AG09309 (cell line): ENCODE measurements at regions not wholly inside any gene's neighbourhood (a gene's known extent, or its start where the extent isn't known, plus 50 kb on each side); places are given as distances from the start of the nearest gene placed in this dataset.

Experiments used
- DNase-seq: peaks from one replicate; pipeline ENCODE4 v3.0.0-alpha.2; 2010; ENCODE audit warnings: low read depth
- H3K4me3 ChIP-seq: 2 replicates; pipeline ENCODE4 v1.5.1; 2011; ENCODE audit warnings: mild to moderate bottlenecking, low read depth, low read length, moderate library complexity; ENCODE audit not compliant: control insufficient read depth
- TF ChIP-seq, protein P1 (sequence below): IDR thresholded peaks from 2 replicates; pipeline ENCODE4 v1.5.1; 2011; ENCODE audit warnings: mild to moderate bottlenecking, low read depth, low read length, inconsistent platforms; ENCODE audit not compliant: insufficient read depth, control insufficient read depth; ENCODE audit errors: missing control alignments

DNA sequence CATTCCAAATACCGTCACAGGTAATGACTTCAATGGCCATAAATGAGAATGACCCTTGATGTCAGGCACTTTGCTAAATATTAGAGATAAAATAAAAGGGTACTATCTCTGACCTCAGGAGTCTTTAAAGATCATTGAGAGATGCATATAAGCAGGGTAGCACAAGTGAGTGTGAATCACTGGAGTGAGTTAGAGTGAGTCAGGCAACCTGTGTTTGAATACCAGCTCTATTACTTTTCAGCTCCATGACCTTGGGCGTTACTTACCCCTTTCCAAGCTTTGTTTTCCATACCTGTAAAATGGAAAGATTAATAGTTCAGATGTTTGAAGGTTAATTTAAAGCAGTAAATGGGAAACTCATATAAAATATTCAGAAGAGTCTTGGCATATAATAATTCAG lies 1058.0 kb upstream of the ADGRL4 start:
- no peak overlapping the region for H3K4me3 ChIP-seq
- TF ChIP-seq, protein P1, sequence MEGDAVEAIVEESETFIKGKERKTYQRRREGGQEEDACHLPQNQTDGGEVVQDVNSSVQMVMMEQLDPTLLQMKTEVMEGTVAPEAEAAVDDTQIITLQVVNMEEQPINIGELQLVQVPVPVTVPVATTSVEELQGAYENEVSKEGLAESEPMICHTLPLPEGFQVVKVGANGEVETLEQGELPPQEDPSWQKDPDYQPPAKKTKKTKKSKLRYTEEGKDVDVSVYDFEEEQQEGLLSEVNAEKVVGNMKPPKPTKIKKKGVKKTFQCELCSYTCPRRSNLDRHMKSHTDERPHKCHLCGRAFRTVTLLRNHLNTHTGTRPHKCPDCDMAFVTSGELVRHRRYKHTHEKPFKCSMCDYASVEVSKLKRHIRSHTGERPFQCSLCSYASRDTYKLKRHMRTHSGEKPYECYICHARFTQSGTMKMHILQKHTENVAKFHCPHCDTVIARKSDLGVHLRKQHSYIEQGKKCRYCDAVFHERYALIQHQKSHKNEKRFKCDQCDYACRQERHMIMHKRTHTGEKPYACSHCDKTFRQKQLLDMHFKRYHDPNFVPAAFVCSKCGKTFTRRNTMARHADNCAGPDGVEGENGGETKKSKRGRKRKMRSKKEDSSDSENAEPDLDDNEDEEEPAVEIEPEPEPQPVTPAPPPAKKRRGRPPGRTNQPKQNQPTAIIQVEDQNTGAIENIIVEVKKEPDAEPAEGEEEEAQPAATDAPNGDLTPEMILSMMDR, result no peak
- no peak for DNase-seq

DNA sequence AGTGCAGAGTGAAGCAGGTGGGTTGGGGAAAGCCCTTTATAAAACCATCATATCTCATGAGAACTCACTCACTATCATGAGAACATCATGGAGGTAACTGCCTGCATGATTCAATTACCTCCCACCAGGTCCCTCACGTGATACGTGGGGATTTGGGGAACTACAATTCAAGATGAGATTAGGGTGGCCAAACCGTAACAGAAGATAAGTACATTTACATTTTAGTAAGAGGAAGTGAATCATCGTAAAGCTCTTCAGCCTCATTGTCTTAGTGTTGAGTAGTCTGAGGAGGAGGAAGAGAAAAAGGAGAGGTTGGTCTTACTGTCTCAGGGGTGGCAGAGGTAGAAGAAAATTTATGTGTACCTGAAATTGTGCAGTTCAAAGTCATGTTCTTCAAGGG lies 1053.4 kb upstream of the ADGRL4 start:
- H3K4me3 ChIP-seq, result no peak overlapping the region
- no peak for DNase-seq
- TF ChIP-seq, protein P1, result no peak

DNA sequence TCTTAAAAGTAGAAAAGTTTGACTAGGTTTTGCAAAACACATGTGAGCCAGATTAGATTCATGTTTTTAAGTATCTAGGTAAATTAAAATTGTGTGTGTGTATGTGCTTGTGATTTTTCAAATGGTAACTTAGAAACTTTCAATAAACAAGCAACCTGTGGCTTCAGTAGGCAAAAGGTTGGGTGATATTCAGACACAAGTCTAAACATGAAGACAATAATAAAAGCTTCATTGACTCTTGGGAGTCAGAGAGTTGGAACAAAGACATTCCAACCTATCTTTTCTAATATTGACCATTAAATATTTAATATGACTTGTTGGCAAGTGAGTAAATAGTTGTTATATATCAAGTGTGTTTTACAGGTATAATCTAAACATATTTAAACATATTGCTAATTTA lies 1049.6 kb upstream of the ADGRL4 start:
- TF ChIP-seq, protein P1, result no peak
- no peak overlapping the region for H3K4me3 ChIP-seq
- DNase-seq, result no peak

DNA sequence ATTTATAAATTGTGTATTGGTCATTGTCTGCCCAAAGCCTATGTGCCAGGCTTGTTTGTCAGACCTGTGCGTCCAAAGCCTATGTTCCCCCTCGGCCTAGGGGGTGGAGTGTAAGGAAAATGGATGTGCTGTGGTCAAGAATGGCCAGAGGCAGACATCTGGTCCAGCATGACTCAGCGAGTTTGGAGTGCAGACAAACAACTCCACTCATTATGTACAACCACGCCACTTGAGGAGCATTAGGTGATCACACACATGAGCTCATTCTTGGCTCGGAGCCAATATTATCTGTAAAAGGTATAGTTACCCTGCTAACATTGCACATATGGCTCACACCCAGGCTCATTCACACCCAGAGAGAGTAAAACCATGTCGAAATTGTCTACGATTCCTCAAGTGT lies 1047.6 kb upstream of the ADGRL4 start:
- DNase-seq, result no peak
- no peak overlapping the region for H3K4me3 ChIP-seq
- TF ChIP-seq, protein P1, result no peak

DNA sequence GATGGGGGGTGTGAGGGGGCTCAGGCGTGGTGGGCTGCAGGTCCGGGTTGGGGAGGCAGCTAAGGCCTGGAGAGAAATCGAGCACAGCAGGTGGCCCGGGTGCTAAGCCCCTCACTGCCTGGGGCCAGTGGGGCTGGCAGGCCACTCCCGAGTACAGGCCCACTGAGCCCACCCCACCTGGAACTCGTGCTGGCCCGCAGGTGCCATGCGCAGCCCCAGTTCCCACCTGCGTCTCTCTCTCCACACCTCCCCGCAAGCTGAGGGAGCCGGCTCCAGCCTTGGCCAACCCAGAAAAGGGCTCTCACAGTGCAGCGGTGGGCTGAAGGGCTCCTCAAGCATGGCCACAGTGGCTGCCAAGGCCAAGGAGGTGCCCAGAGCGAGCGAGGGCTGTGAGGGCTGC lies 1047.1 kb upstream of the ADGRL4 start:
- TF ChIP-seq, protein P1, result no peak
- DNase-seq, result no peak
- H3K4me3 ChIP-seq, result no peak overlapping the region

DNA sequence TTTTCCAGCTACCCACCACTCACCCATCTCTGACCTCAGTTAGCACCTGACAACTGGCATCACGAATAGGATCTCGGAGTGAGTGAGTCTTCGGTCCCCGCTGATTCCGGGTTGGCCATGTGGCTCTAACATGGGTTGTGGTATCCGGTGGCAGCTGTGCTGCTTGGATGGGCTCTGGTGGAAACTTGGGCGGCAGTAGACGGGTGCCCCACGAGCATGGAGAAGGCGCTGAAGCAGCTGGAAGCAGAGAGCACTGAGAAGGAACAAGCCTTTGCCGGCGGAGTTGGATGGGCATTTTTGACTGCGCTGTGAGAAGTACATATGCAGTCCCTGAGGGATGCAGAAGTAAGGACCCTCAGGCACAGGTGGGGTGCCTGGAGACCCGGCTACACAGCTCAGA lies 1044.0 kb upstream of the ADGRL4 start:
- no peak overlapping the region for H3K4me3 ChIP-seq
- TF ChIP-seq, protein P1, result no peak
- no peak for DNase-seq

DNA sequence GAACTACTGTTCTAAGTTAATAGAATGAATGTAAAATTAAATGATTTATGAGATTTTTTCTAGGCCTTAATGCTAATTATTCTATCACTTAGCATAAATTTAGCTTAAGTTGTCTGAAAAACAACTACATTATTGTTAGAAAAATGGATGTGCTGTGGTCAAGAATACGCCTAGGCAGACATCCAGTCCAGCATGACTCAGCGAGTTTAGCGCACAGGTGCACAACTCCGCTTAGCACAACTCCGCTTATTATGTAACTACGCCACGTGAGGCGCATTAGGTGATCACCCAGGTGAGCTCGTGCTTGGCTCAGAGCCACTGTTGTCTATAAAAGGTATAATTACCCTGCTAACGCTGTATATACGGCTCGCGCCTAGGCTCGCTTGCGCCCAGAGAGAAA lies 1043.6 kb upstream of the ADGRL4 start:
- TF ChIP-seq, protein P1, result no peak
- no peak for DNase-seq

More for the DNA sequence above, 1043.6 kb upstream of the ADGRL4 start:
- H3K4me3 ChIP-seq, result no peak overlapping the region
